Superior temporal gyrus (tissue), 1 donor: ENCODE measurements at regions not wholly inside any gene's neighbourhood (a gene's known extent, or its start where the extent isn't known, plus 50 kb on each side); places are given as distances from the start of the nearest gene placed in this dataset.

Source experiments
- DNase-seq: peaks from one replicate; pipeline ENCODE4 v3.0.0-alpha.2; 2016; ENCODE audit errors: extremely low spot score

DNA sequence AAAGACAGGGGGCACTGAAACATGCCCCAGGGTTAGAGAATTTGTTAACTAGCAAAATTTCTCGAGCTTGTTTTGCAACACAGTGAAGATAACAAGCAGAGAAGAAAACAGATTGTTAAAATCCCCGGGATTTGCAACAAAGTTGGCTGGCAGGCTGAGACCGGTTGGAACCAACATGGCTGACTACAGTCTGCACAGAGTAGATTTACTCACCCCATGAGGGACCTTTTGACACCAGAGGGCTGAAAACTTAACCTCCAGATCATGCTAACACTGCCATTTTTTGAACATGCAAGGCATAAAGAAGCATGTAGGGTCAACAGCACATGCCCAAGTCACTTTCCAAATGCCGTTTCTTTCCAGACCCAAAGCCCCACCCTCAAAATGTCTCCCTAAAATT, 95.2 kb upstream of the TMEM26 start:
- DNase-seq: no peak

DNA sequence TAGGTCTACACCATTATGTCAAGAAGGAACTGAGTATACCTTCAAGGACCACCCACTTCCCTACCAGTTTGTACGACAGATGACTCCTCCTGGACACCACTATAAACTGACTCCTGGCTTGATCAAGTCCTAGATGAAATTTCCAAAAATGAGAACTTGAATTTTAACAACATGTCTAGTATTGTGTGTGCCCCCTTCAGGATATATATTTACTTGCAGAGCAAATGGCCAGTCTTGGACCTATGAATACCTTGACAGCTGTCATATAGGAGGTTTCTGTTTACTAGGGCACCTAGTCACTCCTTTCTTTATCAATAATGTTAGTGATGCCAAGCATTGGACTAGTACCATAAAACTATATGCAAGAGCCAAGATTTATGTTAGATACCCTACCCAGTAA, 94.1 kb upstream of the TMEM26 start:
- DNase-seq: no peak

DNA sequence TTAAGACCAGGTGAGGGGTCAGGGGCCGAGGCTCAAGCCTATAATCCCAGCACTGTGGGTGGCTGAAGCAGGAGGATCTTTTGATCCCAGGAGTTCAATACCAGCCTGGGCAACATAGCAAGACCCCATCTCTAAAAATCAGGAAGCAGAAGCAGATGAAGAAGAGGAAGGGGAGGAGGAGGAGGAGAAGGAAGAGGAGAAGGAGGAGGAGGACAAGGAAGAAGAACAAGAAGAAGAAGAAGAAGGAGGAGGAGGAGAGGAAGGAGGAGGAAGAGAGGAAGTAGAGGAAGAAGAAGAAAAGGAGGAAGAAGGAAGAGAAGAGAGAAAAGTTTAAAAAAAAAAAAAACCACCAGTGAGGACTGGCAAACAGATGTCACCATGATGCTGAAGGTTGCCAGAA, 92.0 kb upstream of the TMEM26 start:
- no peak for DNase-seq

DNA sequence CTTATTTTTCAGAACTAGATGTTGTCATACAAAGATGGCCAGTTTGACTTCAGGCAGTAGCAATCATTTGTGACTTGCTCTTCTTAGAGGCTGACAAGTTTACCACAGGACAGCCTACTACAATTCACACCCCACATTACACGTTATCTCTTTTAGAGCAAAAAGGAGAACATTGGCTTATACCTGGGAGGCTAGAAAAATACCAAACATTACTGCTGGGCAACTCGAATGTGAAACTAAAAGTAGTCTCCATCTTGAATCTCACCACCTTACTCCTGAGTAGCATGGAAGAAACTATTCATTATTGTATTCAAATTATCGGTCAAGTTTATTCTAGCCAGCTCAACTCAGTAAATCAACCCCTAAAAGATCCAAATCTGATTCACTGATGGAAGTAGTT, 90.7 kb upstream of the TMEM26 start:
- no peak for DNase-seq

DNA sequence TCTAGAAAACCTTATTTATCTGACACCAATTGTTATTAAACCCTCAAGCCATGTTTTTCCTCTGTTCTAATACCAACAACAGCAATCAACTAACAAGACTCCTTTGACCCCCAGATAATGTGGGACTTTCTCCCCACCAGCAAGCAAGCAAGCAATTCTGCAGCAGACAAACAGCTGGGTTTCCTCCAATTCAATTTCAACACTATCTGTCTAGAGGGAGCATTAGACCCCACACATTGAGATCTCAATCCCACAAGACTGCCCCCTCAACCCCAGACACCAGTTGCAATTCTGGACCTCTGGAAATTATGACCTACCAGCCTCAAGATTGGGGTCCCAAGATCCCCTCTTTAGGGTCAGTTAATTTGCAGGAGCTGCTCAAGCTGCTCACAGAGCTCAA, 89.4 kb upstream of the TMEM26 start:
- DNase-seq: no peak

DNA sequence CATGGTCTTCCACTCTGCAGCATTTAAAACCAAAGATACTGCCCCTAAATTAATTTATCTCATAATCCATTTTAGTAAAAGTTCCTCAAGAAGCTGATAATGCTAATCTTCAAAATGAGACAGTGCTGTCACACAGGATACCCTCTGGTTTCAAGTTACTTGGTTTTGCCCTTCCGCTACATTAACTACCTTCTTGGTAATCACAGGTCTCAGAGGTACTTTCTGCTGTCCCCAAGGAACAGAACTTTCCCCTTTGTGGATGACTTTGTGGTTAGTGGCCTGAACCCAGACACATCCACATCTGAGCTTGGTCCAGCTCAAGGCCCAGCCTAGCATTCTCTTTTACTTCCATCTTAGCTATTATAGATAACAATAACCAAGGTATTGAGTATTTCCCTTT, 88.8 kb upstream of the TMEM26 start:
- no peak for DNase-seq

DNA sequence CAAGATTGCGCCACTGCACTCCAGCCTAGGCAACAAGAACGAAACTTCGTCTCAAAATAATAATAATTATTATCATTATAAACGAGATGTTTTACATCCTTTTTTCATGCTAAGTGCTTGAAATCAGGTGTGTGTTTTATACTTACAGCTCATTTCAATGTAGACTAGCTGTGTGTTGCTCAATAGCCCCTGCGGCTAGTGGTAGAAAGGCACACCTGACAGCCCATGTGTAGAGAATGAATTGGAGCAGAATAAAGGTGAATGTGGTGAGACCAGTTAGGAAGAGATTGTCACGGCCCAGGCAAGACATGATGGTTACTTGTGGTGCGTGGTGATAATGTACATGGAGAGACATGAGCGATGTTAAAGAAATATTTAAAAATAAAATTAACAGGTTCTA, 86.7 kb upstream of the TMEM26 start:
- DNase-seq: no peak

DNA sequence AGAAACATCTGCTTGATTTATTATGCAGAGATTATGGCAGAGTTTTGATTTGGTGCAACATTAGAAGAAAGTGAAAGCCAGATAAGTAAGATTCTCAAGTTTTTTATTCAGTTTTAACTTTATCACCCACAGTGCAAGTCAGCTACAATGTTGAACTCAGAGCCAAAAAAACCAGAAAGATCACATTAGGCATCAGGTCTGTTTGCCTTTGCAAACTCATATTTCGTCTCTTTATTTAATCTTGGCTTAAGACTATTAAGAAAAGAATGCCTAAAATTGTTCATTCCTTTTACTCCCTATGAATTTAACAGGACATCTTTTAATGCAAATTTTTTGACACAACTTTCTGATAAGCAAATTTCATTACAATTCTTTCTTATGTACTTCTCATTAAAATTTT, 76.0 kb upstream of the TMEM26 start:
- no peak for DNase-seq

DNA sequence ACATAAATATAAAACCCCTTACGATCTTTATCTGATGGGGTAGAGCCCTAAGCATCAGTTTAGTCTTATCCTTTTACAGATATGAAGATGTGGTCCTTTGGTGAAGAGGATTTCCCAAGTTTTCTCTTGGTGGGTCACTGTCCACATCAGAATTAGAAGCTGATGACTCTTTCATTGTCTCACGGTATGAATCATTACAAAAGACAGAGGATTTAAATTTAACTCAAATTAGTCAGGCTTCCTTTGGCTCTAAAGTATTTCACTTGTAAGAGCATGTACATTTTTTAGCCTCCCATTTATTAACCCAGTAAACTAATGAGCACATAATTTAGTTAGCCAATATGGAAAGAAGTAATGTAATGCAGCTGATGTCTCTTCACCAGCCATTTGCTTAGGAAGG, 49.9 kb upstream of the TMEM26 start:
- DNase-seq: no peak
